Activated CD4-positive, alpha-beta T cell treated with anti-CD3 and anti-CD28 coated beads, Interleukin-2, amount 10 ng/mL, durations not matched to agents 24 days and 14 days (primary cell): ENCODE measurements at regions not wholly inside any gene's neighbourhood (a gene's known extent, or its start where the extent isn't known, plus 50 kb on each side); places are given as distances from the start of the nearest gene placed in this dataset.
"Not testable (repeated sequence)": the region's sequence is repeated elsewhere in the genome, so short reads cannot be mapped to it uniquely, and the experiment has no call there.

Source experiments
- DNase-seq: peaks from one replicate; pipeline ENCODE4 v3.0.0; 2022
- H3K27ac Mint-ChIP-seq: one replicate; pipeline ENCODE4 v1.8.0; 2022; ENCODE audit warnings: mild to moderate bottlenecking, mixed read lengths
- H3K27me3 Mint-ChIP-seq: one replicate; pipeline ENCODE4 v1.8.0; 2022; ENCODE audit warnings: mixed read lengths
- H3K36me3 Mint-ChIP-seq: one replicate; pipeline ENCODE4 v1.8.0; 2022; ENCODE audit warnings: low read depth, mild to moderate bottlenecking, mixed read lengths
- H3K4me1 Mint-ChIP-seq: one replicate; pipeline ENCODE4 v1.8.0; 2021; ENCODE audit warnings: mixed read lengths
- H3K4me3 Mint-ChIP-seq: one replicate; pipeline ENCODE4 v1.8.0; 2022; ENCODE audit warnings: mild to moderate bottlenecking, moderate library complexity, mixed read lengths
- H3K9me3 Mint-ChIP-seq: one replicate; pipeline ENCODE4 v1.8.0; 2021; ENCODE audit warnings: mixed read lengths
- intact Hi-C: fragments of 100-400 bp; cut with micrococcal nuclease; formaldehyde crosslinking; loops from one replicate; pipeline ENCODE4 v1.15.1; 2023

GRCh38 chr11:45754741-45755140, 50.2 kb upstream of the SLC35C1 start:
- intact Hi-C loops: no loop called here
- H3K4me1 Mint-ChIP-seq: no peaks in the 10 kb centered on the region
- H3K27me3 Mint-ChIP-seq: peaks cover 14% of the 10 kb centered on the region
- H3K36me3 Mint-ChIP-seq: no peaks in the 10 kb centered on the region
- H3K9me3 Mint-ChIP-seq: no peaks in the 10 kb centered on the region
- DNase-seq: no peak
- no peak overlapping the region for H3K4me3 Mint-ChIP-seq
- H3K27ac Mint-ChIP-seq: no peak overlapping the region

DNA sequence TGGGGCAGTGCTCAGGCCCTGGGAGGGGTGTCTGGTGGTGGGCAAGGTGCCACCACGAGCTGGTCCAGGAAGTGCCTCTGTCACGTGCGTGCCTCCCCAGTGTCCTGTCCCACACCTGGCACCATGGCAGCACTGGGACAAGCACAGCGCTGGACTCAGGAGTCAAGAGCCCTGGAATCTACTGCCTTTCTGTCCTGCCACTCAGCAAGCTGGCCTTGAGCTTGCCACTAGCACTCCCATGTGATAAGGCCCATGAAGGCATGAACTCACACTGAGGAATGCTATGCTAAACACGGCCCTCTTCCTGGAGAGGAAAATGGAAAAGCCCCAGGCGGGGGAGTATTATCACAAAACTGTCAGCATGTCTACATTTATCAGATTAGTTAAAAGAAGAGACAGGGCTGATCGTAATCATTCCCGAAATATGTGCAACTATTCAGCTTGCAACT, 50.7 kb upstream of the SLC35C1 start:
- Mint-ChIP-seq H3K36me3 (no peaks in the 10 kb centered on the region), H3K27ac (no peak overlapping the region), H3K4me3 (no peak overlapping the region), H3K9me3 (no peaks in the 10 kb centered on the region), H3K4me1 (no peaks in the 10 kb centered on the region), H3K27me3 (peaks cover 14% of the 10 kb centered on the region)
- no peak for DNase-seq
- intact Hi-C loops: no loop called here

DNA sequence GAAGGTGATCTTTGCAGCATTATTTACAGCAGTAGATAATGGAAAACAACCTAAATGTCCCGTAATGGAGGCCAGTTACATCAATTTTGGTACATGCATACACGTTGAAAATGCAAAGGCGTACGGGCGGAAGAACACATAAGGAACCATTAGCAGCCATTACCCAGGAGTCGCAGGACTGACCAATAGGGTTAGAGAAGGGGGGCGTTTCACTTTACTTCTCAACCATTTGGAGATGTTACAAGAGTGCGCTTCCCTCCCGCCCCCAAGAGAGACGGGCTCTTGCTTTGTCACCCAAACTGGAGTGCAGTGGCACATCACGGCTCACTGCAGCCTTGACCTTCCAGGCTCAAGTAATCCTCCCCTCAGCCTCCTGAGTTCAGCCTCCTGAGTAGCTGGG, 52.8 kb upstream of the SLC35C1 start:
- intact Hi-C loops: no loop called here
- no peaks in the 10 kb centered on the region for H3K36me3 Mint-ChIP-seq
- H3K4me3 Mint-ChIP-seq: no peak overlapping the region
- peaks cover 14% of the 10 kb centered on the region for H3K27me3 Mint-ChIP-seq
- H3K4me1 Mint-ChIP-seq: no peaks in the 10 kb centered on the region
- DNase-seq: no peak
- no peaks in the 10 kb centered on the region for H3K9me3 Mint-ChIP-seq
- H3K27ac Mint-ChIP-seq: no peak overlapping the region

GRCh38 chr11:45751430-45751829, 53.5 kb upstream of the SLC35C1 start:
- Mint-ChIP-seq H3K27ac (no peak overlapping the region), H3K9me3 (no peaks in the 10 kb centered on the region), H3K4me1 (no peaks in the 10 kb centered on the region), H3K27me3 (peaks cover 14% of the 10 kb centered on the region), H3K4me3 (no peak overlapping the region), H3K36me3 (no peaks in the 10 kb centered on the region)
- DNase-seq: no peak
- intact Hi-C loops: no loop called here

- Mint-ChIP-seq H3K27ac (no peak overlapping the region), H3K4me3 (no peak overlapping the region), H3K36me3 (no peaks in the 10 kb centered on the region), H3K9me3 (no peaks in the 10 kb centered on the region), H3K4me1 (no peaks in the 10 kb centered on the region), H3K27me3 (peaks cover 13% of the 10 kb centered on the region)
- no peak for DNase-seq
- intact Hi-C loops: no loop called here
These were observed 54.5 kb upstream of the SLC35C1 start for GRCh38 chr11:45750439-45750838.

DNA sequence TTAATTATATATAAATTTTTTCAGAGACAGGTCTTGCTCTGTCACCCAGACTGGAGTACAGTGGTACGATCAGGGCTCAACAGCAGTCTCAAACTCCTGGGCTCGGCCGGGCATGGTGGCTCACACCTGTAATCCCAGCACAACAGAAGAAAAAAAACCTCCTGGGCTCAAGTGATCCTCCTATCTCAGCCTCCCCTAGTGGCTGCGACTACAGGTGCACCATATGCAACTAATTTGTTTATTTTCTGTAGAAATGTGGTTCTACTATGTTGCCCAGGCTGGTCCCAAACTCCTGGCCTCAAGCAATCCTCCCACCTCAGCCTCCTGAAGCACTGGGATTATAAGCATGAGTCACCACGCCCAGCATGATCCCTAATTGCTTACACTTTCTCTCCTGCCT, 56.1 kb upstream of the SLC35C1 start:
- no peak for DNase-seq
- Mint-ChIP-seq H3K4me1 (no peaks in the 10 kb centered on the region), H3K4me3 (no peak overlapping the region), H3K36me3 (no peaks in the 10 kb centered on the region), H3K9me3 (no peaks in the 10 kb centered on the region), H3K27ac (no peak overlapping the region), H3K27me3 (peaks cover 9% of the 10 kb centered on the region)
- intact Hi-C loops: no loop called here

DNA sequence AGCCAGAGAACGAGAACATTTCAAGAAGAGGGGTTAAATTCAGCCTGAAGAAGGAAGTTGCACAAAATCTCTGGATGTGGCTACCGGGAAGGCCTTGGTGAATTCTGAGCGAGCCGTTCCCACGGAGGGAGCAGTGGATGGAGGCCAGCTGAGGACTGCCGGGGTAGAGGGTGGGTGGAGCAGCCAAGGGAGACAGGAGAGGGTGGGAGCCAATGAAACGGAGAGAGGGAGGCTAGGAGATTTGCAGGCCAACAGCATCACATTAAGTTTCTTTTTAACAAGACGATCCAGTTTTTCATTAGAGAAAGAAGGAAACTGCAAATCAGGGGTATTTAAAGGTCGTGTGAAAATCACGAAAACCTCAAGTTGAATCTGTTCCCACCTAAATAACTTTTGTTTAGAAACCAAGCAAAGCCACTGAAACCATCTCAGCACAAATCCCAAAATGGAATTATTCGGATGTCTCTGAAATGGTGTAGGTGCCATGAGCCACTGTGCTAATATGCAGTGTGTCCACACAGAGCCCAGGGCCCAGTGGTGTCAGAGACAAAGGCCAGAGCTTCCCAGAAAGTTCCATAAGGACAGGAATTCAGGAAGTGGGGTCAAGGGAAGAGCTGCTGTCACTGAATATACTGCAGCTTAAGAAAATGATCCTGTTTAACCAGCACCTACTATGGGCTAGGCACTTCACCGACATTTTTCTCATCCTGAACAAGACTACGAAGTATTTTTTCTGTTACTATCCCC, 59.7 kb upstream of the SLC35C1 start:
- Mint-ChIP-seq H3K27ac (no peak overlapping the region), H3K27me3 (peaks cover 6% of the 10 kb centered on the region), H3K36me3 (no peaks in the 10 kb centered on the region), H3K4me3 (no peak overlapping the region), H3K9me3 (no peaks in the 10 kb centered on the region), H3K4me1 (no peaks in the 10 kb centered on the region)
- intact Hi-C loops: no loop called here
- DNase-seq: no peak

GRCh38 chr11:45743556-45744468, 61.1 kb upstream of the SLC35C1 start:
- Mint-ChIP-seq H3K4me1 (no peaks in the 10 kb centered on the region), H3K4me3 (no peak overlapping the region), H3K27me3 (peaks cover 4% of the 10 kb centered on the region), H3K27ac (no peak overlapping the region), H3K9me3 (no peaks in the 10 kb centered on the region), H3K36me3 (no peaks in the 10 kb centered on the region)
- intact Hi-C loops: no loop called here
- no peak for DNase-seq

GRCh38 chr11:45741582-45741981, 63.4 kb upstream of the SLC35C1 start:
- intact Hi-C loops: no loop called here
- Mint-ChIP-seq H3K4me1 (no peaks in the 10 kb centered on the region), H3K27ac (no peak overlapping the region), H3K9me3 (no peaks in the 10 kb centered on the region), H3K4me3 (no peak overlapping the region), H3K36me3 (no peaks in the 10 kb centered on the region), H3K27me3 (peaks cover 4% of the 10 kb centered on the region)
- no peak for DNase-seq

GRCh38 chr11:45741032-45741431, 63.9 kb upstream of the SLC35C1 start:
- Mint-ChIP-seq H3K27ac (no peak overlapping the region), H3K27me3 (peaks cover 4% of the 10 kb centered on the region), H3K4me1 (no peaks in the 10 kb centered on the region), H3K36me3 (no peaks in the 10 kb centered on the region), H3K9me3 (peaks cover 4% of the 10 kb centered on the region), H3K4me3 (no peak overlapping the region)
- DNase-seq: no peak
- intact Hi-C loops: no loop called here

DNA sequence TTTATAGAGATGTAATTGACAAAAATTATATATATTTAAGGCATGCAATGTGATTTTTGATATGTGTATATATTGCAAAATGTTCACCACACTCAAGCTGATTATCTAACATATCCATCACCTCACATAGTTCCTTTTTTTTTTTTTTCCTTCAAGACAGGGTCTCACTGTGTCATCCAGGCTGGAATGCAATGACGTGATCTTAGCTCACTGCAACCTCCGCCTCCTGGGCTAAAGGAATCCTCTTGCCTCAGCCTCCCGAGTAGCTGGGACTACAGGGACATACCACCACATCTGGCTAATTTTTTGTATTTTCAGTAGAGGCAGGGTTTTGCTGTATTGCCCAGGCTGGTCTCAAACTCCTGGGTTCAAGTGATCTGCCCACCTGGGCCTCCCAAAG, 65.1 kb upstream of the SLC35C1 start:
- Mint-ChIP-seq H3K4me1 (no peaks in the 10 kb centered on the region), H3K4me3 (no peak overlapping the region), H3K27ac (no peak overlapping the region), H3K27me3 (peaks cover 4% of the 10 kb centered on the region), H3K36me3 (no peaks in the 10 kb centered on the region), H3K9me3 (peaks cover 5% of the 10 kb centered on the region)
- no peak for DNase-seq
- intact Hi-C loops: no loop called here

DNA sequence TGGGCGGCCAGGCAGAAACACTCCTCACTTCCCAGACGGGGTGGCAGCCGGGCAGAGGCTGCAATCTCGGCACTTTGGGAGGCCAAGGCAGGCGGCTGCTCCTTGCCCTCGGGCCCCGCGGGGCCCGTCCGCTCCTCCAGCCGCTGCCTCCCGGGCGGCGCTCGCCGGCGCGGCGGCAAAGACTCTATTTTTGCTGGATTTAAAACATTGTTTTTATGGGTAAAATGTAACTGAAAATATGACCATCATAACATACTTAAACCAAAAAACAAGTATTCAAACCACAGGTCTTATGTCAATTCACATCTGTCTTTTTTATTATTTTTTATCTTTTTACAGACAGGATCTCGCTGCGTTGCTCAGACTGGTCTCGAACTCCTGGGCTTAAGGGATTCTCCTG, 65.9 kb upstream of the SLC35C1 start:
- H3K4me3 Mint-ChIP-seq, H3K27ac Mint-ChIP-seq, H3K27me3 Mint-ChIP-seq, intact Hi-C loops, H3K36me3 Mint-ChIP-seq, H3K4me1 Mint-ChIP-seq, DNase-seq, H3K9me3 Mint-ChIP-seq: not testable (repeated sequence)

GRCh38 chr11:45738194-45738593, 66.8 kb upstream of the SLC35C1 start:
- H3K4me1 Mint-ChIP-seq, H3K27ac Mint-ChIP-seq, DNase-seq, intact Hi-C loops, H3K27me3 Mint-ChIP-seq, H3K36me3 Mint-ChIP-seq, H3K4me3 Mint-ChIP-seq, H3K9me3 Mint-ChIP-seq: not testable (repeated sequence)

DNA sequence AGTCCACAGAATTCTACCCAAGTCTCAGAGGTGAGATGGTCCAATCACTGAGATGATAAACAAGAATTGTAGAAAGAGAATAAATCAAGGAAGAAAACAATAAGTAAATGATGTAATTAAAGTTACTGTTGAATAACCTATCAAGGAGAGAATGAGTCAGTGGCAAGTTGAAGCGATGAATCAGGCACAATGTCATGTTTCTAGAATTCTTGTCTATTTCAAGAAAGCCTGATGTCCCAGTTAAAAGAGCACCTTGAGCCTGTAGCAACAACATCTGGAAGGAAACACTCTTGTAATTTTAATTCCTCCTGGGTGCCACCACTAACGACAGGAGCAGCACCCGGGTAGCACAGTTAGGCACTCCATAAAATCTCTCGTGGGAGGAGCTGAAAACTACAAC, 67.9 kb upstream of the SLC35C1 start:
- H3K4me1 Mint-ChIP-seq: no peaks in the 10 kb centered on the region
- no peak for DNase-seq
- no peak overlapping the region for H3K27ac Mint-ChIP-seq
- no peaks in the 10 kb centered on the region for H3K36me3 Mint-ChIP-seq
- peaks cover 5% of the 10 kb centered on the region for H3K9me3 Mint-ChIP-seq
- H3K27me3 Mint-ChIP-seq: peaks cover 4% of the 10 kb centered on the region
- no peak overlapping the region for H3K4me3 Mint-ChIP-seq
- intact Hi-C loops: no loop called here
